ENCODE measurements at regions not wholly inside any gene's neighbourhood (a gene's known extent, or its start where the extent isn't known, plus 50 kb on each side); places are given as distances from the start of the nearest gene placed in this dataset.

- TF ChIP-seq CTCF (IDR thresholded peaks at IDR 0.05) (no peak), POLR2AphosphoS5 (IDR thresholded peaks at IDR 0.05; ENCODE audit: low read depth, low read length) (no peak), REST (IDR thresholded peaks at IDR 0.05; ENCODE audit: insufficient read depth in 1 of 2, low read depth in 2 of 2, low read length in 1 of 2) (no peak), TCF7L2 (IDR thresholded peaks at IDR 0.05; ENCODE audit: low read depth, low read length) (no peak), SIN3A (IDR thresholded peaks at IDR 0.05; ENCODE audit: borderline replicate concordance, insufficient read depth, low read depth, low read length) (no peak)
Observed at GRCh38 chr7:17564678-17565212, 266.3 kb downstream of the AHR start.
